ENCODE measurements at regions not wholly inside any gene's neighbourhood (a gene's known extent, or its start where the extent isn't known, plus 50 kb on each side); places are given as distances from the start of the nearest gene placed in this dataset.

DNA sequence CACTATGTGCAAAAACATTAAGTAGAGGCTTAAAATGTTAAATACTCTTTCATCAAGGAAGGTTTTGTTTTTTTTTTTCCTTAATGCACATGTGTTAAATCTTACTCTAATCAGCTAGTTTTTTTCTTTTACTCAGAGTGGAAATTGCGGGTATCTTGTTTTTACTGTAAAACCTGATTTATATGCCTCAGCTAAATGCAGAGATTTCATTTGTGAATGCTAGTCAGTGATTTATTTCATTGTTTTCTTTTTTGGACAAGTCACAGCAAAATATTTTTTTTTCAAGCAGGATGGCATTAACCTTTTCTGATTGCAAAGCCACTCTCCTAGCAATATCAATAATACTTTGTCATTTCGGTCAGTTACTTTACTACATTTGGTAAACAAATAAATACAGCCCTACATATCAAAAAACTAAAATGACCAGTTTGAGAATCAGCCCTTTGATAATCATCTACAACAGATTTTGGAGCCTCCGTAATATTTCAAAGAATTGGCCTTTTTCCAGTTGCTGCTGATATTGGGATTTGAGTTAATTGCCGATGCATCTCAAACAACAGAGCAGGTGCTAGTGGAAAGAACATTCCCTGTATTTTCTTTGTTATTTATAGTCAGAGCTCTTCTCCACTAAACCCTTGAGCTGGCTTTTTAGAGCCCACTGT lies 579.2 kb upstream of the ZNF608 start:
- DNase-seq (no peak), ATAC-seq (ENCODE audit: insufficient read depth, low FRiP score) (no peak)
- H3K27me3 ChIP-seq (ENCODE audit: control insufficient read depth in 3 of 3, insufficient read depth in 3 of 3, low read length in 2 of 3), result no peaks in the 10 kb centered on the region
- H3K4me3 ChIP-seq, result no peak overlapping the region
- H3K27ac ChIP-seq (ENCODE audit: low read depth in 1 of 2, low read length in 1 of 2), result no peak overlapping the region
- TF ChIP-seq, protein P1, sequence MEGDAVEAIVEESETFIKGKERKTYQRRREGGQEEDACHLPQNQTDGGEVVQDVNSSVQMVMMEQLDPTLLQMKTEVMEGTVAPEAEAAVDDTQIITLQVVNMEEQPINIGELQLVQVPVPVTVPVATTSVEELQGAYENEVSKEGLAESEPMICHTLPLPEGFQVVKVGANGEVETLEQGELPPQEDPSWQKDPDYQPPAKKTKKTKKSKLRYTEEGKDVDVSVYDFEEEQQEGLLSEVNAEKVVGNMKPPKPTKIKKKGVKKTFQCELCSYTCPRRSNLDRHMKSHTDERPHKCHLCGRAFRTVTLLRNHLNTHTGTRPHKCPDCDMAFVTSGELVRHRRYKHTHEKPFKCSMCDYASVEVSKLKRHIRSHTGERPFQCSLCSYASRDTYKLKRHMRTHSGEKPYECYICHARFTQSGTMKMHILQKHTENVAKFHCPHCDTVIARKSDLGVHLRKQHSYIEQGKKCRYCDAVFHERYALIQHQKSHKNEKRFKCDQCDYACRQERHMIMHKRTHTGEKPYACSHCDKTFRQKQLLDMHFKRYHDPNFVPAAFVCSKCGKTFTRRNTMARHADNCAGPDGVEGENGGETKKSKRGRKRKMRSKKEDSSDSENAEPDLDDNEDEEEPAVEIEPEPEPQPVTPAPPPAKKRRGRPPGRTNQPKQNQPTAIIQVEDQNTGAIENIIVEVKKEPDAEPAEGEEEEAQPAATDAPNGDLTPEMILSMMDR (IDR thresholded peaks at IDR 0.05; ENCODE audit: control extremely low read depth, extremely low read depth), result no peak
- H3K36me3 ChIP-seq (ENCODE audit: control insufficient read depth in 4 of 4, insufficient read depth in 4 of 4, low read length in 4 of 4), result no peaks in the 10 kb centered on the region
- H3K9me3 ChIP-seq (ENCODE audit: control insufficient read depth in 4 of 4, insufficient read depth in 3 of 4, low read length in 3 of 4), result no peaks in the 10 kb centered on the region
- WGBS, 2 donors, result 75 to 82% methylated on average over 4 of the region's 4 CpGs
- H3K9ac ChIP-seq (ENCODE audit: insufficient read depth in 1 of 2, low read length in 2 of 2), result no peak overlapping the region
- peaks cover 0 to 10% (median 0%) of the 10 kb centered on the region in 5 donors for H3K4me1 ChIP-seq (ENCODE audit: control insufficient read depth in 5 of 5, insufficient read depth in 5 of 5, low read length in 5 of 5)

DNA sequence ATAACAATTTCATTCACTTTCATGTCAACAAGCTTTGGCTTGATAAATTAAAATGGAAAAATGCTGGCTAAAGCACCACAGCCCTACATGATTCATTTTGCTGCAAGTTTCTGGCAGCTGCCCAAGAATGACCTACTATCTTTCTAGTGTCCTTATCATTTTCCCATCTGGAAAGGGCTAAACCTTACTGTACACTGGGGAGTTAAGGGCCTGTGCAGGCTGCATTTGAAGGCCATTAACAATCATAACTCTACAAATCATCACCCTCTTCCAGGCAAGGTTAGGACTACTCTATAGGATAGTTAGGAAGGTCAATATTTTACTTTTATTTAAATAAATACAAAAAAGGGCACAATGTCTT lies 579.7 kb upstream of the ZNF608 start:
- ATAC-seq (ENCODE audit: insufficient read depth, low FRiP score) (no peak), DNase-seq (peak in 2 of 3 donors; percentile 43 to 54)
- no peaks in the 10 kb centered on the region for H3K36me3 ChIP-seq (ENCODE audit: control insufficient read depth in 4 of 4, insufficient read depth in 4 of 4, low read length in 4 of 4)
- TF ChIP-seq, protein P1 (IDR thresholded peaks at IDR 0.05; ENCODE audit: control extremely low read depth, extremely low read depth), result no peak
- H3K4me3 ChIP-seq, result no peak overlapping the region
- H3K9ac ChIP-seq (ENCODE audit: insufficient read depth in 1 of 2, low read length in 2 of 2), result no peak overlapping the region
- no peak overlapping the region for H3K27ac ChIP-seq (ENCODE audit: low read depth in 1 of 2, low read length in 1 of 2)
- H3K9me3 ChIP-seq (ENCODE audit: control insufficient read depth in 4 of 4, insufficient read depth in 3 of 4, low read length in 3 of 4), result no peaks in the 10 kb centered on the region
- no peaks in the 10 kb centered on the region for H3K27me3 ChIP-seq (ENCODE audit: control insufficient read depth in 3 of 3, insufficient read depth in 3 of 3, low read length in 2 of 3)
- H3K4me1 ChIP-seq (ENCODE audit: control insufficient read depth in 5 of 5, insufficient read depth in 5 of 5, low read length in 5 of 5), result peaks cover 0 to 10% (median 0%) of the 10 kb centered on the region in 5 donors

DNA sequence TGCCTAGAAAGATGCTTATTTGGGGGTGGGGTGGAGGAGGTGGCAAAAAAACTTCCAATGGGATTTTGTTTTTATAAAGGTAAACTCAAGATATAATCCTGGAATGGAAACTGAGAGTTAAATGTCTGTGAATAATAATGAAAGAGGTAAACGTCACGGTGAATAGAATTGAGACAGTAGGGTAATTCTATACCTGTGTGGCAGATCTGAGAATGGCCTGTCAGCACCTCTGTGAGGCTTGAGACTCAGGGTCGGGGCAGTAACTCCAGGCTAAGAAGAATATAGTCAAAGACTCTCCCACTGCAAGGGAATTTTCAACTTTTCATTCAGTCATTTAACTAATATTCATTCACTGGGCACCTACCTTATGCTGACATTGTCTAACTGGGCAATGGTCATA lies 581.2 kb upstream of the ZNF608 start:
- ATAC-seq (ENCODE audit: insufficient read depth, low FRiP score), result no peak
- H3K4me3 ChIP-seq, result no peak overlapping the region
- WGBS, 2 donors, result 89 to 98% methylated on average over 3 of the region's 3 CpGs
- H3K9ac ChIP-seq (ENCODE audit: insufficient read depth in 1 of 2, low read length in 2 of 2), result no peak overlapping the region
- no peak overlapping the region for H3K27ac ChIP-seq (ENCODE audit: low read depth in 1 of 2, low read length in 1 of 2)
- no peak for DNase-seq
- no peaks in the 10 kb centered on the region for H3K27me3 ChIP-seq (ENCODE audit: control insufficient read depth in 3 of 3, insufficient read depth in 3 of 3, low read length in 2 of 3)
- H3K36me3 ChIP-seq (ENCODE audit: control insufficient read depth in 4 of 4, insufficient read depth in 4 of 4, low read length in 4 of 4), result no peaks in the 10 kb centered on the region
- H3K4me1 ChIP-seq (ENCODE audit: control insufficient read depth in 5 of 5, insufficient read depth in 5 of 5, low read length in 5 of 5), result peaks cover 0 to 10% (median 0%) of the 10 kb centered on the region in 5 donors
- TF ChIP-seq, protein P1 (IDR thresholded peaks at IDR 0.05; ENCODE audit: control extremely low read depth, extremely low read depth), result no peak
- no peaks in the 10 kb centered on the region for H3K9me3 ChIP-seq (ENCODE audit: control insufficient read depth in 4 of 4, insufficient read depth in 3 of 4, low read length in 3 of 4)

Measured in lung (tissue), 11 donors.